ENCODE measurements at regions not wholly inside any gene's neighbourhood (a gene's known extent, or its start where the extent isn't known, plus 50 kb on each side); places are given as distances from the start of the nearest gene placed in this dataset.
"Not testable (repeated sequence)": the region's sequence is repeated elsewhere in the genome, so short reads cannot be mapped to it uniquely, and the experiment has no call there.

DNA sequence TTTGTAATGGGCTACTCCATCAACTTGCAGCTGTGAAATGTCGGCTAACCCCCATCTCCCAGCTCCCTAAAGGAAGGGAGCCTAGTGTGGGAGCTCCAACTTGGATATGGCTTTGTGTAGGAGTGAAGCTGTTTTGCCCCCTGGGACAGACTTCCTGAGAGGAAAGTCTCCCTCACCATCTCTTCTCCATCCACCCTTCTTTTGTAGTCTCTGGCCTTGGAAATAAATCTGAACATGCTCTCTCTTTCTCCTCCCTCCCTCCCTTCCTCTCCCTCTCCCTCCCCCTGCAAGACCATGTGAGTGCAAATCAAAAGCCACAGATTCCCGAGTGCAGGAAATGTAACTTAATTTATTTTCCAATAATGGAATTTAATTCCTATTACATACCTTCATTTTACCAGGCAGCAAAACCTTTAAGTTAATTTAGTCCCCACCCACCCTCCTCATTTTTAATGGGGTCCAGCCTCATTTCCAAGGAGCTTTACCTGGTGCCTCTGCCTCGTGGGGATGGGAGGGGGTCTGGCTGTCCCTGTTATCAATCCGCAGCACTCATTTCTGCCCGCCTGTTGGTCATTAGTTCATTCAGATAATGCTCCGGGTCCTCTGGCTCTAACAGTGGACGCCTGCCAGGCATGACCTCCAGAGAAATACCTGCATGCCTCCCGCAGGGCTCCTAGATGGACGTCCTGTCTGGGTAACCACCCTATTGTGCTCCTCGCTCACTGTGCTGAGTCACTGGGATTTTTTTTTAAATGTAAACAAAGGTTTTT, 122.9 kb upstream of the TAF11L2 start:
- TF ChIP-seq, protein P1, sequence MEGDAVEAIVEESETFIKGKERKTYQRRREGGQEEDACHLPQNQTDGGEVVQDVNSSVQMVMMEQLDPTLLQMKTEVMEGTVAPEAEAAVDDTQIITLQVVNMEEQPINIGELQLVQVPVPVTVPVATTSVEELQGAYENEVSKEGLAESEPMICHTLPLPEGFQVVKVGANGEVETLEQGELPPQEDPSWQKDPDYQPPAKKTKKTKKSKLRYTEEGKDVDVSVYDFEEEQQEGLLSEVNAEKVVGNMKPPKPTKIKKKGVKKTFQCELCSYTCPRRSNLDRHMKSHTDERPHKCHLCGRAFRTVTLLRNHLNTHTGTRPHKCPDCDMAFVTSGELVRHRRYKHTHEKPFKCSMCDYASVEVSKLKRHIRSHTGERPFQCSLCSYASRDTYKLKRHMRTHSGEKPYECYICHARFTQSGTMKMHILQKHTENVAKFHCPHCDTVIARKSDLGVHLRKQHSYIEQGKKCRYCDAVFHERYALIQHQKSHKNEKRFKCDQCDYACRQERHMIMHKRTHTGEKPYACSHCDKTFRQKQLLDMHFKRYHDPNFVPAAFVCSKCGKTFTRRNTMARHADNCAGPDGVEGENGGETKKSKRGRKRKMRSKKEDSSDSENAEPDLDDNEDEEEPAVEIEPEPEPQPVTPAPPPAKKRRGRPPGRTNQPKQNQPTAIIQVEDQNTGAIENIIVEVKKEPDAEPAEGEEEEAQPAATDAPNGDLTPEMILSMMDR (conservative IDR thresholded peaks at IDR 0.05), result no peak
- H3K27ac ChIP-seq, result no peak overlapping the region

DNA sequence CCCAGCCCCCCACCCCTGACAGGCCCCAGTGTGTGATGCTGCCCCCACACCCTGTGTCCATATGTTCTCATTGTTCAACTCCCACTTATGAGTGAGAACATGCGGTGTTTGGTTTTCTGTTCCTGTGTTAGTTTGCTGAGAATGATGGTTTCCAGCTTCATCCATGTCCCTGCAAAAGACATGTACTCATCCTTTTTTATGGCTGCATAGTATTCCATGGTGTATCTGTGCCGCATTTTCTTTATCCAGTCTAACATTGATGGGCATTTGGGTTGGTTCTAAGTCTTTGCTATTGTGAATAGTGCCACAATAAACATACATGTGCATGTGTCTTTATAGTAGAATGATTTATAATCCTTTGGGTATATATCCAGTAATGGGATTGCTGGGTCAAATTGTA, 122.1 kb upstream of the TAF11L2 start:
- H3K27ac ChIP-seq, result not testable (repeated sequence)

DNA sequence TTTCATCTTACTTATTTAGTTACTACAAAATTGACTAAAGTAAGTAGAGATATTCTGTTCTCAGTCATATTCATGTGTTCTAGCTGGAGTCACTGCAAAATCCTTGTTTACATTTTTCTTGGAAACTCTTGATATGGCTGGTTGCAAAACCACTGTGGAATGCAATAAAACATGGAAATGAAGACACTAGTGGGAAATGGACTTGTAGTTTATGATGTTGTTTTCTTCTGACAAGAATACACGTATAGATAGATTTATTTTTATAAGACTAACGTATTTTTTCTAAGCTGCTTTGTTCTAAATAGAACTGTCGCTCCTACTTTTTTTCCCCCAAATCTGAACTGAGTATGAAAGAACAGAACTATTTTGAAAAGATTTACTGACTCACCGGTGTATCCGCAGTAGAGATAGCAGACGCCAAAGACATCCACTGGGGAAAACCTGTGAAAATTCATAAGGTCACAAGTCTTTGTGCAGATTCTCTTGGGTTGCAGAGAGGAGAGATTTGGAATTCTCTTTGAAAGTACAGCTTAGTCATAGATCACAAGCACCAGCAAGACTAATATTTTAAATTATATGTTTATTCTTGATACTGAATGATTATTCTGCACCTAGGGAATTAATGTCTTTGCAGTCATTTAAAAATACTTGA, 119.6 kb upstream of the TAF11L2 start:
- H3K27ac ChIP-seq, result no peak overlapping the region
- TF ChIP-seq, protein P1 (conservative IDR thresholded peaks at IDR 0.05), result no peak

DNA sequence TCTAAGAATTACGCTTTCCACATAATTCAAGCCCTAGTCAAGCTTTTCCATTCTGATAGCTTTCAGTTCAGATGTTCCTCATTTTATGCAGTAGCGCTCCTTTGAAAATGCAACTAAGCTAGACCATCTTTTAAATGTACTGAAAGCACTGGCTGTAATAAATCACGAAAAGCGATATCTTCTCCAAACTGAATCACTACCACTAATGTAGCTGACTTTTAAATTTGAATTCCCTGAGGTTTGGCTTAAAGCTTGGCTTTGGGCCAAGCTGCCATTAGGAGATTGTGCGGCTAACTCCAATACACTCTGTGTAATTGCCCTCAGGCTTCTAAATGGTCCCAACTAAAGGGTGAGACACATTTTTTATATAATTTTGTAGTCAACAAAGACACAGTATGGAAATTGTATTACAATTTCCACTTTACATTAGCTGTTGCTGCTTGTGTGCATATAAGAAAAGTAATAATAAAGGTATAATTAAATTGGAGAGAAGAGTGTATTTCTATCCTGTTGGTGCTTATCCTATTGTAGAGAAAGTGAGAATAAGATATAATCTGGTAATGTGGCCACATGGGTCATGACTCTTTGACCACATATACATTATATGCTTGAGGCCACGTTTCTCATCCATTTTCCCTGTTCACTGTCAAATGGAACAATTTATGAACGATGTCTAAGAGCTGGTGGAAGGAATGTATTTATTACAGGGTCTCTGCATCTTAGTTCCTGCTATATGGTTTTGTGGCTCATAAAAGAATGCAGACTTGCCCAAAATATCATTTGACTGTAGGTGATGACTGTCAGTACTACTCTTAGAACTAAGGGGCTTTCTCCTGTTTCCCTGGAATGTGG, 118.7 kb upstream of the TAF11L2 start:
- TF ChIP-seq, protein P1 (conservative IDR thresholded peaks at IDR 0.05), result no peak
- no peak overlapping the region for H3K27ac ChIP-seq

DNA sequence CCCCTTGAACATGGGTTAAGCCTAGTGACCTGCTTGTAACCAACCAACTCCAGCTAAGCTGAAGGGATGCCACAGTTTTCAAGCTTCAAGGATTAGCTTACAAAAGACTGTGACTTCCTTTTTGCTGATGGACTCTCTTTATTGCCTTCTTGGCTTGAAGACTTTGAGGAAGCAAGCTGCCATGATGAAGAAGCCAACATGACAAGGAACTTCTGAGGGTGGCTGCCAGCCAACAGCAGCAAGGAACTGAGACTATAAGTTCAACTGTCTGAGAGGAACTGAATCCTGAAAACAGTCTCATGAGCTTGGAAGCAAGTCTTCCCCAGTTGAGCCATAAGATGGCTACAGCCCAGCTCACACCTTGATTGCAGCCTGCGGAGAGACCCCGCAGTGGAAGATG, 116.1 kb upstream of the TAF11L2 start:
- TF ChIP-seq, protein P1 (conservative IDR thresholded peaks at IDR 0.05), result no peak
- H3K27ac ChIP-seq, result no peak overlapping the region

DNA sequence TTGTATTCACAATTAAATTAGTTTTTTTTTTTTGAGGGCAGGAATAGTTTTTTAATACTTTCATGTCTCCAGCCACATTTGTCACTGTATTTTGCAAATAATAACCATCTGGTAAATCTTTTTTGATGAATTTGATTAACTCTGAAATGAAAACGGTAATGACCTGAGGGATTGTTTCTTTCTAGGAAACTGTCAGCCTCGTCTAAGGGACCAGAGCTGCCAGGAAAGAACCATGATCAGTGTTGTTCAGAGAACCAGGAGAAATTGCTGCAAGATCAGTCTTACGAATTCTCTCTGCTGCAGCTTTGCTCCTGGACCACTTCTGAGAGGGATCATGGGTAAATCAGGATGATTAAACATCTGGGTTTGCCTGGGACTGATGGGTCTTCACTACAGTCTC, 114.5 kb upstream of the TAF11L2 start:
- H3K27ac ChIP-seq, result no peak overlapping the region
- TF ChIP-seq, protein P1 (conservative IDR thresholded peaks at IDR 0.05), result no peak

DNA sequence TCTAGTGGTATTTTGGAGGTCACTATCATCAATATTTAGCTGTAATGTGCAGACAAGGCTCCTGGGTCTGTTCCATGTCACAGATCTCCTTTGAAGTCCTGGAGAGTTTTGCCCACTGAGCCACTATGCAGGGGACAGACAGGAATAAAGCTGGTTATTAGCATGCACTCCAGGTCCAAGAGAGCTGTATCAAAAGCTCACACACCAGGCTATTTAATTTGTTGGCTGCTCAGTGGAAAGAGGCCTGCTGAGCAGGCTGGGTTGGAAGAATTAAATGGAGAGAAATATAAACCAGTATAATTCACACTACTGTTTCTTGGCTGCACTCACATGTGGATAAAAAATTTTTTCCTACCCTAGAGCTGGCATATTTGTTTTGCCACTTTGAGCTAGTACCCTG, 113.8 kb upstream of the TAF11L2 start:
- no peak overlapping the region for H3K27ac ChIP-seq
- TF ChIP-seq, protein P1 (conservative IDR thresholded peaks at IDR 0.05), result no peak

All from VCaP (cell line).